DMS 273 (cell line): ENCODE measurements at regions not wholly inside any gene's neighbourhood (a gene's known extent, or its start where the extent isn't known, plus 50 kb on each side); places are given as distances from the start of the nearest gene placed in this dataset.
"Not testable (repeated sequence)": the region's sequence is repeated elsewhere in the genome, so short reads cannot be mapped to it uniquely, and the experiment has no call there.

ENCODE experiments used
- DNase-seq: peaks from one replicate; lab custom pipeline; 2025; ENCODE audit not compliant: unreplicated experiment; lab: John Stamatoyannopoulos, UW

GRCh38 chr5:82956600-82956999, 120.6 kb downstream of the TMEM167A start:
- DNase-seq: no peak

- no peak for DNase-seq
Observed at GRCh38 chr5:82952326-82952725, 124.9 kb downstream of the TMEM167A start.

GRCh38 chr5:82944267-82944666, 132.9 kb downstream of the TMEM167A start:
- DNase-seq: not testable (repeated sequence)

- no peak for DNase-seq
Observed at GRCh38 chr5:82942083-82942881, 134.9 kb downstream of the TMEM167A start.

- DNase-seq: no peak
Observed at GRCh38 chr5:82938901-82939725, 138.1 kb downstream of the TMEM167A start.

GRCh38 chr5:82932473-82933220, 144.5 kb downstream of the TMEM167A start:
- not testable (repeated sequence) for DNase-seq

GRCh38 chr5:82931110-82931509, 146.1 kb downstream of the TMEM167A start:
- no peak for DNase-seq

GRCh38 chr5:82925061-82925411, 152.2 kb downstream of the TMEM167A start:
- DNase-seq: no peak

- DNase-seq: no peak
Observed at GRCh38 chr5:82924226-82925060, 152.8 kb downstream of the TMEM167A start.

GRCh38 chr5:82922086-82922734, 155.0 kb downstream of the TMEM167A start:
- DNase-seq: no peak

GRCh38 chr5:82918311-82919031, 158.7 kb downstream of the TMEM167A start:
- no peak for DNase-seq

- no peak for DNase-seq
Observed at GRCh38 chr5:82917584-82917983, 159.6 kb downstream of the TMEM167A start.

- no peak for DNase-seq
Observed at GRCh38 chr5:82913971-82914370, 163.2 kb downstream of the TMEM167A start.

- no peak for DNase-seq
Observed at GRCh38 chr5:82912462-82912861, 164.7 kb downstream of the TMEM167A start.

- DNase-seq: peak; percentile 26
Observed at GRCh38 chr5:82911910-82912309, 165.3 kb downstream of the TMEM167A start.

- no peak for DNase-seq
Observed at GRCh38 chr5:82910905-82911304, 166.3 kb downstream of the TMEM167A start.

- DNase-seq: no peak
Observed at GRCh38 chr5:82910491-82910890, 166.7 kb downstream of the TMEM167A start.

GRCh38 chr5:82909771-82910170, 167.4 kb downstream of the TMEM167A start:
- no peak for DNase-seq

GRCh38 chr5:82905986-82906385, 171.2 kb downstream of the TMEM167A start:
- DNase-seq: no peak
